CD1c-positive myeloid dendritic cell (primary cell): ENCODE measurements at regions not wholly inside any gene's neighbourhood (a gene's known extent, or its start where the extent isn't known, plus 50 kb on each side); places are given as distances from the start of the nearest gene placed in this dataset.
"Not testable (repeated sequence)": the region's sequence is repeated elsewhere in the genome, so short reads cannot be mapped to it uniquely, and the experiment has no call there.

Experiments
- DNase-seq: peaks from one replicate; pipeline ENCODE4 v3.0.0-alpha.2; 2016; ENCODE audit errors: extremely low spot score

GRCh38 chr21:28069450-28069923 lies 923.2 kb downstream of the LTN1 start:
- DNase-seq, result no peak

GRCh38 chr21:28068455-28069358 lies 924.0 kb downstream of the LTN1 start:
- no peak for DNase-seq

DNA sequence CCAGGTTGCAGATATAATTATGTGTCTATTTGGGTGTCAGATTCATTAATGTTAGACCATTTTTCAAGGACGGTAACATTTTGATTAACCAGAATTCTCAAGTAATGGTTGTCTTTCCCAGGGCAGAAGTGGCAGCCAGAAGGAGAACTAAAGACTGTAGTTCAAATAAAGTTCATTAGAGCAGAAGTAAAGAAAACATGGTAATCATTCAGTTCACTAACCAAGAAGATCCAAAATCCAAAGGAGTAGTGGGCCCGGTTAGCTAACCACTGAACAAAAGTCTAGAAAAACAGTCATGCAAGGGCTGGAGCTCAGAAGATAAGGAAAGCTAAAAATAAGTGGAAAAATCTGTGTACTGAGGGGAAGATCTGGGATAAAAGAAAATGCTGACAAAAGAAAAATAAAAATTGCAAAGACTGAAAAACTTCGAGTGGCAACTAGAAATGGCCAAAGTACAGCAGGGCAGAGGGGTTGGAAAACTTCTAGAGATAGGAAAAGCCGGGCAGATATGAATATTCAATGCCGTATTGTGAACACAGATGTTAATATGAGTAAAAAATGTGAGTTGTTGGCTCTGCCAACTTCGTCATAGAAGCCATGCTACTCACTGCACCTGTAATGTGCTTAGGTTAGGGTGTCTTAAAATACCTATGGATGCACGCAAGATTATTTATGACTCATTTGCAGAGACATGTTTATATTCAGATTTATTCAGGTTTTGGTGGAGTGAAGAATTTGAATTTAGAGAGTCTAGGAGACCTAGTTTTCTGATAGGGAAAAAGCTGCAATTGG lies 925.9 kb downstream of the LTN1 start:
- DNase-seq, result peak; percentile 20

- DNase-seq, result peak; percentile 57
Observed at GRCh38 chr21:28066076-28066475, 926.6 kb downstream of the LTN1 start.

GRCh38 chr21:28063241-28064216 lies 929.1 kb downstream of the LTN1 start:
- no peak for DNase-seq

GRCh38 chr21:28052956-28053355 lies 939.7 kb downstream of the LTN1 start:
- not testable (repeated sequence) for DNase-seq

DNA sequence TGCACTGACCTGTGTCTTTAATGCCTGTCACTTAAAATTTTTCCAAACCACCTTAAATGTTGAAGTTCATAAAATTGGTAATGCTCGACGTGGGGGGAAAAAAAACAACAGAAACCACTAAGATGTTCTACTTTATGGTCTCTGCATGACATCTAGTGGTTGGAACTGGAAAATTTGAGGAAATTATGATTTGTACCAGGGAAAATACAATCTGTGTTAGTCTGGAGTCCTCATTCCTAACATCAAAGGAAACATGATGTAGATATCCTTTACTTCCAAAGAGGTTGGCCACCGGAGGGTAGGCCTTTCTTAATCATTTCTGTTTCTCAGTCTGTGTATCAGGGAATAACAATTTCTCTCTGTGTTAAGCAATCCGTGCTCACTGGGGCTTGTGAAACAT lies 941.0 kb downstream of the LTN1 start:
- DNase-seq, result peak; percentile 42

DNA sequence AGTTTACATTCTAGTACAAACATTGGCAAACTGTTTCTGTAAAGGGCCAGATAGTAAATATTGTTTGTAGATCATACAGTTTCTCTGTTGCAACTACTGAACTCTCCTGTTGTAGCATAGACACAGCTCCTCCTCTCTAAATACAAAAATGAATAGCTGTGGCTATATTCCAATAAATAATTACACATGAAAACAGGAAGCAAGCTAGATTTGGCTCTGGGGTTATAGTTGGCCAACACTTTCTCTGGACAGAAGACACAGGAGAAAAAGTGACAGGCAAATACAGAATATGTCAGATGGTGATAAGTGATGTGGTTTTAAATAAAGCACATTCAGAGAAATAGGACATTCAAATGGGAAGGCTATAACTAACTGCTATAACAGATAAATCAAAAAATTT lies 957.0 kb downstream of the LTN1 start:
- not testable (repeated sequence) for DNase-seq

DNA sequence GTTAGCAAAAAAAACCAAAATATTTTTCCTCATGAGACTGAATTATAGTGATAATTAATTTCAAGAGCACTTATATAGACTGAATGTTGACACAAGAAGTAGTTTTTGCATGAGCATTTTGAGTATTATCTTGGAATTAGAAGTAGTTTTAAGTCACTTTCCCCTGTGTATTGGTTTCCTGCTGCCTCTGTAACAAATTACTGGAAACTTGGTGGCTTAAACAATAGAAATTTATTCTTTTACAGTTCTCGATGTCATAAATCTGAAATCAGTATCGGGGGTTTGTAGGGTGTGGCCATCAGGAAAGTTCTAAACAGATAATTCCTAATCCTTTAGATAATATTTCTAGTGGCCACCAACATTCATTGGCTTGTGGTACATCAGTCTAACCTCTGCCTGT lies 957.8 kb downstream of the LTN1 start:
- not testable (repeated sequence) for DNase-seq

DNA sequence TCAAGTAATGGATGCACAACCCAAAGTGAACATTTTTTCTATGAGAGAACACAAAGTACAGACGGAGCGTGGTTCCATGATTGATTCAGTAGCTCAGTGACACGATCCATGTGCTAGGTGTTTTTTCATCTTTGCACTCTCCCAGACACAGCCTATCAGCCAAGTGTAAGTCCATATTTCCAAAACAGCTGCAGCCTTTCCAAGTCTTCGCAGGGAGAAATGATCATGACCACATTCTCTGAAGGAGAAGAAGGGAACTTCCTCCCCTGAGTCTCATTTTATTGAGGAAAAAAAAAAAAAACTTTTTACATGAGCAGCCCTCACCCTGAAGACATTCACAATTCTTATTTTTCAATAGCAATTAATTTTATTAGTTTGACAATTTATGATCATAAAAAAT lies 958.3 kb downstream of the LTN1 start:
- not testable (repeated sequence) for DNase-seq

DNA sequence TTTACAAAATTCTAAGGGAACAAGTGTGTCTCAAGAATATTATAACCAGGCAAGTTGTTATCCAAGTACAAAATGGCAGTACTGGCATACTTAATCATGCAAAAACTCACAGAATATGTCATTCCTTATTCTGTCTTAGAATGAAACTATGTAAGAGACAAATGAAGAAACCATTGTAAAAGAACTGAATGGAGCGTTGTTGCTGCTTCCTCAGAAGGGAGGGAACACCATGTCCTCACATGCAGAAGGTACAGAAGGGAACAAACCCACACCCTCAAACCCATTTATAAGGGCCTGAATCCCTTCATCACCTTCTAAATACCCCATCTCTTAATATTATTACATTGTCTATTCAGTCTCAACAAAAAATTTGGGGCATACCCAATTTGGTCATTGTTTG lies 960.0 kb downstream of the LTN1 start:
- DNase-seq, result not testable (repeated sequence)

DNA sequence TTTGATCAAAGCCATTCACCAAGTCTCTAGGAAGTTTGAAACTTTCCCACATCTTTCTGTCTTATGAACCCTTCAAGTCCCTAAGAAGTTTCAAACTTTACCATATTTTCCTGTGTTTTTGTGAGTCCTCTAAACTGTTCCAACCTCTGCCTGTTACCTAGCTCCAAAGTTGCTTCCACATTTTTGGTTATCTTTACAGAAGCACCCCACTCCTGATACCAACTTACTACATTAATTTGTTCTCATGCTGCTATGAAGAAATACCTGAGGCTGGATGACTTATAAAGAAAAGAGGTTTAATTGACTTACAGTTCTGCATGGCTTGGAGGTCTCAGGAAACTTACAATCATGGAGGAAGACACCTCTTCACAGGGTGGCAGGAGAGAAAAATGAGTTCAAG lies 961.6 kb downstream of the LTN1 start:
- DNase-seq, result not testable (repeated sequence)

- DNase-seq, result no peak
Observed at GRCh38 chr21:28025111-28025510, 967.6 kb downstream of the LTN1 start.

GRCh38 chr21:28018741-28019669 lies 973.7 kb downstream of the LTN1 start:
- no peak for DNase-seq

- DNase-seq, result no peak
Observed at GRCh38 chr21:28018213-28018612, 974.5 kb downstream of the LTN1 start.

DNA sequence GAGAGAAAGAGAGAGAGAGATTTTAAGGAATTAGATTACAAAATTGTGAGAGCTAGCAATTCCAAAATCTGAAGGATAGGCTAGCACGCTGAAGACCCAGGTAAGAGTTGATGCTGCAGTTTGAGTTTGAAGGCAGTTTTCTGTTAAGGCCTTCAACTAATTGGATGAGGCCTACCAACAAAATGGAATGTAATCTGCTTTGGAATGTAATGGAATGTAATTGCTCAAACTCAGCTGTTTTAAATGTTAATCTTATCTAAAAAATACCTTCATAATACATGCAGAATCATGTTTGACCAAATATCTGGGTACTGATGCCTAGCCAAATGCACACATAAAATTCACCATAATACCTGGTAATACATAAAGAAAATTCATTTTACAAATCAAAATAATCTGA lies 976.1 kb downstream of the LTN1 start:
- no peak for DNase-seq

DNA sequence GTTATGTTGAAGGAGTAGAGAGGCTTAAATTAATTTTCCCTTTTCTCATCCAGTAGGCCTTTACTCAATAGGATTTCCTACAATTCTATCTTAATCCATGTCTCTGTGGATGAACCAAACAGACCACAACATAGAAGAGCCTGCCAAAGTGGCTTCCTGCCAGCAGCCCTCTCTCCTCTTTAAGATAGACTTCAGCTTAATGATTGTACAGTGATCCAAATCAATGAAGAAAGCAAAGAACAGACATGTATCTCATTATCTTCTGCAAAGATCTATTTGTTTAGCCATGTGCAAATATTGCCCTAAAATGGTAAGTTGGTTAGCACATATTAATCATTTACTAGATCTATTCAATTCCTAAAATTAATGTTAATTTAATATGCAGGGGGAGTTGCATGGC lies 979.6 kb downstream of the LTN1 start:
- not testable (repeated sequence) for DNase-seq

- DNase-seq, result not testable (repeated sequence)
Observed at GRCh38 chr21:28011970-28012369, 980.7 kb downstream of the LTN1 start.

DNA sequence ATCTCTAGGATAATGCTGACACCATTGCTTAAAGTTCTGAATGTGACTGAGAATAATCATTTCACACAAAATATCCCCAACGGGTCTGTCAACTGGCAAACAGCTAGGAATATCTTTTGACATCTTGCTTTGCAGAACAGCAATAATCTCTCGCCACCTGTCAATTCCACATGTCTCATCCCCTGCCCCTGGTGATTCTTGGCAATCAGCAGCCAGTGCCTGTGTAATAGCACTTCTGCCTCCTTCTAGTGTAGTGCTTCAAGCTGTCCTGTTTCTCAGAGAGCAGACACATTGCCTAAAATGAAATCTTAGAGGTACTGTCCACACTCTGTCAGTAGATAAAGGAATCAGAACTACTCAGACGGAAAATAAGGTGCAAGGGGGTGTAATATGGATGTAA lies 984.4 kb downstream of the LTN1 start:
- DNase-seq, result not testable (repeated sequence)

GRCh38 chr21:28003627-28004026 lies 989.0 kb downstream of the LTN1 start:
- not testable (repeated sequence) for DNase-seq
